B cell (primary cell): ENCODE measurements at regions not wholly inside any gene's neighbourhood (a gene's known extent, or its start where the extent isn't known, plus 50 kb on each side); places are given as distances from the start of the nearest gene placed in this dataset.
"Not testable (repeated sequence)": the region's sequence is repeated elsewhere in the genome, so short reads cannot be mapped to it uniquely, and the experiment has no call there.

Experiments used
- EZH2 ChIP-seq: IDR thresholded peaks from 2 replicates; pipeline ENCODE4 v1.6.1; 2012; ENCODE audit warnings: borderline replicate concordance, low read depth, mild to moderate bottlenecking, moderate library complexity, low read length; ENCODE audit not compliant: insufficient read depth, poor library complexity, severe bottlenecking
- TF ChIP-seq, protein P1 (sequence below): fragments of 200-600 bp; IDR thresholded peaks from one replicate; pipeline ENCODE4 v1.8.0; 2022; ENCODE audit warnings: antibody characterized with exemption, mild to moderate bottlenecking

DNA sequence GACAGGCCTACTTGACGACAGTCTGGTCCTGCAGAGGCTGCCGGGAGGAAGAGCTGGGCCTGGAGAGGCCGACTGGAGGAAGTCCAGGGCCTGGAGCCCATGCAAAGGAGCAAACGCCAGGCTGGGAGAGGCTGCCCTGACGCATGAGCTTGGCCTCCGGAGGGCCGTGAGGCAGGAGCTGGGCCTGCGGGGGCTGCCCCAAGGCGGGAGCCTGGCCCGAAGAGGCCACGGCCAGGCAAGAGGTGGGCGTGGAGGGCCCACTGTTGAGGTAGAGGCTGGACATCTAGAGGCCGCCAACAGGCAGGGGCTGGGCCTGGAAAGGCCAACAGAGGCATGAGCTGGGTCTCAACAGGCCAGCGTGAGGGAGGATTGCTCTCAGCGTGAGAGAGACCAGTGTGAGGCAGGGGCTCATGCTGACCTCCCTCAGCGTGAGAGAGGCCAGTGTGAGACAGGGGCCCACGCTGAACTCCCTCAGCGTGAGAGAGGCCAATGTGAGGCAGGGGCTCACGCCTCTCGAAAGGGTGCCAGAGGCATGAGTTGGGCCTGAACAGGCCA lies 320.6 kb downstream of the ZNF479 start:
- TF ChIP-seq, protein P1, sequence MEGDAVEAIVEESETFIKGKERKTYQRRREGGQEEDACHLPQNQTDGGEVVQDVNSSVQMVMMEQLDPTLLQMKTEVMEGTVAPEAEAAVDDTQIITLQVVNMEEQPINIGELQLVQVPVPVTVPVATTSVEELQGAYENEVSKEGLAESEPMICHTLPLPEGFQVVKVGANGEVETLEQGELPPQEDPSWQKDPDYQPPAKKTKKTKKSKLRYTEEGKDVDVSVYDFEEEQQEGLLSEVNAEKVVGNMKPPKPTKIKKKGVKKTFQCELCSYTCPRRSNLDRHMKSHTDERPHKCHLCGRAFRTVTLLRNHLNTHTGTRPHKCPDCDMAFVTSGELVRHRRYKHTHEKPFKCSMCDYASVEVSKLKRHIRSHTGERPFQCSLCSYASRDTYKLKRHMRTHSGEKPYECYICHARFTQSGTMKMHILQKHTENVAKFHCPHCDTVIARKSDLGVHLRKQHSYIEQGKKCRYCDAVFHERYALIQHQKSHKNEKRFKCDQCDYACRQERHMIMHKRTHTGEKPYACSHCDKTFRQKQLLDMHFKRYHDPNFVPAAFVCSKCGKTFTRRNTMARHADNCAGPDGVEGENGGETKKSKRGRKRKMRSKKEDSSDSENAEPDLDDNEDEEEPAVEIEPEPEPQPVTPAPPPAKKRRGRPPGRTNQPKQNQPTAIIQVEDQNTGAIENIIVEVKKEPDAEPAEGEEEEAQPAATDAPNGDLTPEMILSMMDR = not testable (repeated sequence)
- not testable (repeated sequence) for TF ChIP-seq EZH2
